ENCODE measurements at regions not wholly inside any gene's neighbourhood (a gene's known extent, or its start where the extent isn't known, plus 50 kb on each side); places are given as distances from the start of the nearest gene placed in this dataset.

DNA sequence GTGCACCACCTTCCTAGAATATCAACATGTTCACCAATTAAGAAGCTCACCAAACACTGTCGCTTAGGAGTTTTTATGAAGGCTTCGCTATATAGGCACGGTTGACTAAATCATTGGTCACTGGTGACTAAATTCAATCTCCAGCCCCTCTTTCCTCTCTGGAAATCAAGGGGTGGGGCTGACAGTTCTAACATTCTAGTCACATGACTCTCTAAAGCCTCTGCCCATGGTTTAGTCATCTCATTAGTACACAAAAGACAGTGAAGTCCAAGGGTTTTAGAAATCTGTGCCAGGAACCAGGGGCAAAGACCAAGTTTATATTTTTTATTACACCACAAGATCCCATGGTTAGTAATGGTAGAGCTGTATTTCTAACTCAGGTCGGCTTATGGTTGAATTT lies 243.2 kb downstream of the ELAVL2 start:
- no peak for TF ChIP-seq CTCF (IDR thresholded peaks at IDR 0.05; ENCODE audit: low read depth, low read length)
- TF ChIP-seq POLR2A (IDR thresholded peaks at IDR 0.05; ENCODE audit: extremely low read depth, insufficient read length) = no peak
